Kidney glomerular epithelial cell (primary cell): ENCODE measurements at regions not wholly inside any gene's neighbourhood (a gene's known extent, or its start where the extent isn't known, plus 50 kb on each side); places are given as distances from the start of the nearest gene placed in this dataset.

ENCODE experiments used
- DNase-seq: peaks from one replicate; lab custom pipeline; 2025; lab: John Stamatoyannopoulos, UW

- DNase-seq, result no peak
Observed at GRCh38 chr5:26232706-26233105, 805.7 kb downstream of the CDH9 start.

DNA sequence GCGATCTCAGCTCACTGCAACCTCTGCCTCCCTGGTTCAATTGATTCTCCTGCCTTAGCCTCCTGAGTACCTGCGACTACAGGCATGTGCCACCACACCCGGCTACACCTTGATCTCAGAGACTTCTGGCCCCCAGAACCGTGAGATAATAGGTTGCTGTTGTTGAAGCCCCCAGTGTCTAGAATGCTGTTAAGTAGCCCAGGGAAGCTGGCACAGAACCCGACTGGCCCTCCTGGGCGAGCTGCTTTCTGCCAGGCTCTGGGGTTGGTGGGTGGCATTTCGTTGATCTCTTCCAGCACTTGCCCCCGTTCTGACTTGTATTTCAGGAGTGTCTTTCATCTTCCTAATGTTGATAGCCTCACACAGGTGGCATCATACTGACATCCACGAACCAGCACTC, 807.1 kb downstream of the CDH9 start:
- DNase-seq, result no peak

- DNase-seq, result no peak
Observed at GRCh38 chr5:26229848-26230247, 808.5 kb downstream of the CDH9 start.

DNA sequence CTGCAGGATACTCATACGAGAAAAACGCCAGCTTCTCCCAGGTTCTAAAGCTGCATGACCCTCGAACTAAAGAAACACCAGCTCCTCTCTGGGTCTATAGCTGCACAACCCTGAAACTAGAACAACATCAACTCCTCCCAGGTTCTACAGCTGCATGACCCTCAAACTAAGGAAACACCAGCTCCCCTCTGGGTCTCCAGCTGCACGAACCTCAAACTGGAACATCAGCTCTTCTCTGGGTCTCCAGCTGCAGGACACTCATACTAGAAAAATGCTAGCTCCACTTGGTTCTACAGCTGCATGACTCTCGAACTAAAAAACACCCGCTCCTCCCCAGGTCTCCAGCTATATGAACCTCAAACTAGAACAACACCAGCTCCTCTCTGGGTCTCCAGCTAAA, 811.1 kb downstream of the CDH9 start:
- no peak for DNase-seq

DNA sequence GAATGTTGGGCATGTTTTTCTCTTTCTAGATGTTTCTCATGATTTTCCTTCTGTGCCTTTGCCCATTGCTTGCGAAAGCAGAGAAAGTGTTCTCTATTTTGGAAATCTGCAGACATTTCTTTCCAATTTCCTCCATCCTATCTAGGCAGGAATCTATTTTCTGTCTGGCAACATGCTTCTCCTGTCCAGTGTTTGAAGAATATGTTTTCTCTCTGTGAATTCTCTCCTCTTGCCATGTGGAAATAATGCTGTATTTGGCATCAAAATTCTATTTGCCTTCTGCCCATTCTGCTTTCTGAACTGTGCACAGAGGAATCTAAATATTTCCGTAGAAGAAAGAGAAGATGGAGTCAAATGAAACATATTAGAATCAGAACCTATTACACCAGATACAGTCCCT, 833.3 kb downstream of the CDH9 start:
- DNase-seq, result no peak

- DNase-seq, result no peak
Observed at GRCh38 chr5:26193626-26194025, 844.8 kb downstream of the CDH9 start.

DNA sequence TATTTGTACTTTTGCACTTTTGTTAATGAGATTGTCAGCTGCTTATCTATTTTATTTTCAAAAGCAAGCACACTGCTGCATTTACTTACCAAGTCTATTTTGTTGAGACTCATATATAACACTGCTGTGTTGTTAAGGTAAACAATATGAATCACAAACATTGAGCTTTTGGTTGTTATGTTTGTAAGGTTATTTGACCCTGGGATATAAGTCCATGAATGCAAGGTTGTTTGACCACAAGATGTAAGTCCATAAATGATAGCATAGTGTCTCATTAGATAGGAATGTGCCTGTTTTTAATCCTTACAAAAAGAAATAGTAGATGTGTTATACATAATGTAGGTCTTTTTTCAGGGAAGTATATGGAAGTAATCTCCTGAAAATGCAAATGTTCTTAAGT, 845.9 kb downstream of the CDH9 start:
- no peak for DNase-seq

GRCh38 chr5:26181582-26181981, 856.8 kb downstream of the CDH9 start:
- DNase-seq, result no peak

- DNase-seq, result no peak
Observed at GRCh38 chr5:26148569-26149107, 889.7 kb downstream of the CDH9 start.

GRCh38 chr5:26143259-26143658, 895.1 kb downstream of the CDH9 start:
- DNase-seq, result no peak

GRCh38 chr5:26121338-26121737, 917.0 kb downstream of the CDH9 start:
- no peak for DNase-seq

DNA sequence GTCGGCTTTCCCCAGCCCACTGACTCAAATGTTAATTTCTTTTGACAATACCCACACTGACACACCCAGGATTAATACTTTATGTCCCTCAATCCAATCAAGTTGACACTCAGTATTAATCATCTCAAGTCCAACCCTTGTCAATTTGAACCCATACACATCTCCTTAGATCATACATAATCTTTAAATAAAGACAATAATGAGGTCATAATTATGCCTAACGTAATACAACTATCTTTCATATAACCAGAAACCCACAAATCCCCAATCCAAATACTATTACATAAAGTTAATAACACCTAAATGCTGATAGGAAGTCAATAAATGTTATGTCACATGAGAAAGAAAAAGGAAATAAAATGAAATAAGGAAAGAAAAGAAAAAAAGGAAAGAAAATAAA, 934.2 kb downstream of the CDH9 start:
- no peak for DNase-seq

- DNase-seq, result no peak
Observed at GRCh38 chr5:26060212-26060611, 978.2 kb downstream of the CDH9 start.

- DNase-seq, result no peak
Observed at GRCh38 chr5:26054594-26054993, 983.8 kb downstream of the CDH9 start.

DNA sequence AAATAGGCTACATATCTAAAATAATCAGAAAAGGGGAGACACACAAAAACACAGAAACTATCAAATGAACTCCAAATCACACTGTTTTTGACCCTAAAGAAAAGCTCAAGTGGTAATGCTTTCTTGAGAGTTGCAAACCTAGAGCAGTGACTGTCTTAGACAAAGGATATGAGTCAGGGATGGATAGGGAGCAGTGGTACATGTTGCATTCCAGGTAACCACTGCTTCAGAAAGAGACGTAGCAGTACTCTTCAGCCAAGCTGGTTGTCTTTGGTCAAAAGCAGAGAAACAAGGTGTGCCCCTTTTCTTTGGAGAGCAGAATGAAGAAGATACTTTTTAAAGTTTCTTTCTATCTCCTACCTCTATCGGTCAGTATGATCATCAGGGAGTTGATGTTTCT, 1003.6 kb downstream of the CDH9 start:
- DNase-seq, result no peak

- no peak for DNase-seq
Observed at GRCh38 chr5:26031481-26031880, 1006.9 kb downstream of the CDH9 start.

GRCh38 chr5:26026044-26026443, 1012.3 kb downstream of the CDH9 start:
- DNase-seq, result no peak

DNA sequence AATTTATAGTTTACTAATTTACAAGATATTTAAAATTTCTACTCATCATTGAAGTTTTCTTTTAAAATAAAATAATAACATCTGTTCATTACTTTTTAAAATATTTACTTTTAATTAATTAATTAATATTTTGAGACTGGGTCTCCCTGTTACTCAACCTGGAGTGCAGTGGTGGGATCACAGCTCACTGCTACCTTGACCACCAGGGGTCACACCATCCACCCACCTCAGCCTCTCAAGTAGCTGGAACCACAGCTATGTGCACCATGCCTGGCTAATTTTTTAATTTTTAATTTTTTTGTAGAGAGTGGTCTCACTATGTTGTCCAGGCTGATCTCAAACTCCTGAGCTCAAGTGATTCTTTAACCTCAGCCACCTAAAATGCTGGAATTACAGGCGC, 1013.6 kb downstream of the CDH9 start:
- no peak for DNase-seq

GRCh38 chr5:26023361-26023760, 1015.0 kb downstream of the CDH9 start:
- DNase-seq, result no peak

DNA sequence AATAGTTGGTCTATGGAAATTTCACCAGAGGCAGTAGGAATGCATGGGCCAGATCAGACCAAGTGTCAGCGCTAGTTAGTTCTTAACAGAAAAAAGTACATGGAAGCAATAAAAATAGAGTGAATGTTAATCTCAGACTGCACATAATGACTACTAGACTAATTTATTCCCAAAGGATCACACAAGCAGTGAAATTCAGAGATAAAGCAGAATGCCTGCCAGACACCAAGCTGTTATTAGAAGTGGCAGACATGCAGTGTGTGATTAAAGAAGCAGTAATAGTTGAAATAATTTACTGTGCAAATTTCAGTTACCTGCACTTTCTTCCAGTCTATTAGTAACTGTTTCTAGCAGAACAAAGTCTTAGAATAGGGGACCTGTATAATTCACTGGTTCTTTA, 1024.2 kb downstream of the CDH9 start:
- DNase-seq, result no peak

DNA sequence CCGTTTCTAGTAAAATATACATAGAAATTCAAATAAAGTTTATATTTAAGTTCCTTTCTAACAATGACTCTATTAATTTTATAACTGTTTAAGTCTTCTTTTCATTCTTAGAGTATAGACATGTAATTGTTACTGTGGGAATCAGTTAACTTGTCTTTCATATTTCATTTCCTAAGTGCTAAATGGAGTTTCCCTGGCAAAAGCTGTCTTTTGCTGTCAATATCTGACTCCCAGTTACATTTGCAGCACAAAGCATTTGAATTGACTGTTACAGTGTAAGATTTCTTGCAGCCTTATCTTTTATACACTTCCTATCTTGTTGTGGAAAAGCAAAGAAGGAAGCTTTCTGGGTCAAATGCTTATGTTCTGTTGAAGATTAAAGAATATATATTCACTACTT, 1026.3 kb downstream of the CDH9 start:
- no peak for DNase-seq

DNA sequence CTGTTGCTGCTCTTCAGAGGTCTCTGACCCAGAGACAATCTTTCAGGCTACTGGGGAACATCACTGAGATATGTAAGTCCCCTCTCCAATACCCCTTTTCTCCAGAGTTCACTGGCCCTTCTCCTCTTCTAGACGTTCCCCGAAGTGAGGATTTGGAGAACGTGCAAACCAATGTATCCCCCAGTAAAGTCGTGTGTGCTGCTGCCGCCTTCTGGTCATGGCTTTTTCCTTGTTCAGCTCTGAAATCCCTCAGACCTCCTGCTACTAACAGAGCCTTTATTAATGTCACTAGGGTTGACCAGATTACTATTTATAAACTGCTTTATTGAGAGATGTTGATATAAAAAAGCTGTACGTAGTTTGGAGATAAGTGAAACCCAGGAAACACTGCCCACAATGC, 1028.6 kb downstream of the CDH9 start:
- no peak for DNase-seq

GRCh38 chr5:26003966-26004365, 1034.4 kb downstream of the CDH9 start:
- no peak for DNase-seq

GRCh38 chr5:25995209-25995608, 1043.2 kb downstream of the CDH9 start:
- DNase-seq, result no peak

GRCh38 chr5:25993701-25994100, 1044.7 kb downstream of the CDH9 start:
- no peak for DNase-seq
